ENCODE measurements at regions not wholly inside any gene's neighbourhood (a gene's known extent, or its start where the extent isn't known, plus 50 kb on each side); places are given as distances from the start of the nearest gene placed in this dataset.

- no peak for TF ChIP-seq REST (IDR thresholded peaks at IDR 0.05; ENCODE audit: insufficient read depth in 1 of 2, low read depth in 2 of 2, low read length in 2 of 2)
- TF ChIP-seq POLR2AphosphoS5 (IDR thresholded peaks at IDR 0.05; ENCODE audit: low read depth, low read length) = no peak
- no peak for TF ChIP-seq FOXP2 (optimal IDR thresholded peaks at IDR 0.05; ENCODE audit: borderline replicate concordance, extremely low read depth, extremely low read length, insufficient read depth)
- no peak for TF ChIP-seq SIN3A (IDR thresholded peaks at IDR 0.05; ENCODE audit: borderline replicate concordance, insufficient read depth, low read length)
- TF ChIP-seq TAF1 (IDR thresholded peaks at IDR 0.05; ENCODE audit: borderline replicate concordance, insufficient read depth, low read length) = no peak
Observed at GRCh38 chr6:170229396-170229795, 61.5 kb downstream of the DLL1 start.

- TF ChIP-seq TAF1 (IDR thresholded peaks at IDR 0.05; ENCODE audit: borderline replicate concordance, insufficient read depth, low read length) = no peak
- TF ChIP-seq POLR2AphosphoS5 (IDR thresholded peaks at IDR 0.05; ENCODE audit: low read depth, low read length) = no peak
- TF ChIP-seq REST (IDR thresholded peaks at IDR 0.05; ENCODE audit: insufficient read depth in 1 of 2, low read depth in 2 of 2, low read length in 2 of 2) = no peak
- no peak for TF ChIP-seq SIN3A (IDR thresholded peaks at IDR 0.05; ENCODE audit: borderline replicate concordance, insufficient read depth, low read length)
- TF ChIP-seq FOXP2 (optimal IDR thresholded peaks at IDR 0.05; ENCODE audit: borderline replicate concordance, extremely low read depth, extremely low read length, insufficient read depth) = no peak
Observed at GRCh38 chr6:170228946-170229310, 62.0 kb downstream of the DLL1 start.

GRCh38 chr6:170227996-170228945 is 62.6 kb downstream of the DLL1 start:
- TF ChIP-seq FOXP2 (optimal IDR thresholded peaks at IDR 0.05; ENCODE audit: borderline replicate concordance, extremely low read depth, extremely low read length, insufficient read depth) (no peak), SIN3A (IDR thresholded peaks at IDR 0.05; ENCODE audit: borderline replicate concordance, insufficient read depth, low read length) (no peak), POLR2AphosphoS5 (IDR thresholded peaks at IDR 0.05; ENCODE audit: low read depth, low read length) (no peak), TAF1 (IDR thresholded peaks at IDR 0.05; ENCODE audit: borderline replicate concordance, insufficient read depth, low read length) (no peak), REST (IDR thresholded peaks at IDR 0.05; ENCODE audit: insufficient read depth in 1 of 2, low read depth in 2 of 2, low read length in 2 of 2) (no peak)

GRCh38 chr6:170227521-170227983 is 63.3 kb downstream of the DLL1 start:
- TF ChIP-seq REST (IDR thresholded peaks at IDR 0.05; ENCODE audit: insufficient read depth in 1 of 2, low read depth in 2 of 2, low read length in 2 of 2) = no peak
- TF ChIP-seq TAF1 (IDR thresholded peaks at IDR 0.05; ENCODE audit: borderline replicate concordance, insufficient read depth, low read length) = no peak
- no peak for TF ChIP-seq POLR2AphosphoS5 (IDR thresholded peaks at IDR 0.05; ENCODE audit: low read depth, low read length)
